HG03135 (cell line): ENCODE measurements at regions not wholly inside any gene's neighbourhood (a gene's known extent, or its start where the extent isn't known, plus 50 kb on each side); places are given as distances from the start of the nearest gene placed in this dataset.
"Not testable (repeated sequence)": the region's sequence is repeated elsewhere in the genome, so short reads cannot be mapped to it uniquely, and the experiment has no call there.

Experiments used
- ATAC-seq: cut with Tn5 transposase; IDR thresholded peaks from one replicate; pipeline ENCODE4 v1.9.1; 2021; ENCODE audit warnings: mild to moderate bottlenecking, moderate library complexity; ENCODE audit not compliant: unreplicated experiment

GRCh38 chrX:84611843-84612636 lies 109.8 kb upstream of the HDX start:
- no peak for ATAC-seq

- ATAC-seq: no peak
Observed at GRCh38 chrX:84634201-84634782, 132.0 kb upstream of the HDX start.

GRCh38 chrX:84666086-84666485 lies 163.8 kb upstream of the HDX start:
- no peak for ATAC-seq

GRCh38 chrX:84690228-84690627 lies 188.0 kb upstream of the HDX start:
- no peak for ATAC-seq

GRCh38 chrX:84709987-84710386 lies 207.7 kb upstream of the HDX start:
- no peak for ATAC-seq

GRCh38 chrX:84710611-84711010 lies 208.4 kb upstream of the HDX start:
- no peak for ATAC-seq

GRCh38 chrX:84712621-84713020 lies 210.4 kb upstream of the HDX start:
- no peak for ATAC-seq

- no peak for ATAC-seq
Observed at GRCh38 chrX:84715315-84715714, 213.1 kb upstream of the HDX start.

- no peak for ATAC-seq
Observed at GRCh38 chrX:84717343-84717742, 215.1 kb upstream of the HDX start.

GRCh38 chrX:84721416-84721815 lies 219.2 kb upstream of the HDX start:
- no peak for ATAC-seq

GRCh38 chrX:84724576-84724975 lies 222.3 kb upstream of the HDX start:
- no peak for ATAC-seq

GRCh38 chrX:84729408-84729807 lies 227.2 kb upstream of the HDX start:
- ATAC-seq: no peak

GRCh38 chrX:84729809-84730208 lies 227.6 kb upstream of the HDX start:
- ATAC-seq: peak; percentile 99

- no peak for ATAC-seq
Observed at GRCh38 chrX:84735025-84735424, 232.8 kb upstream of the HDX start.

GRCh38 chrX:84737471-84737871 lies 235.2 kb upstream of the HDX start:
- ATAC-seq: no peak

GRCh38 chrX:84747516-84747915 lies 245.3 kb upstream of the HDX start:
- no peak for ATAC-seq

- no peak for ATAC-seq
Observed at GRCh38 chrX:84748965-84749656, 246.9 kb upstream of the HDX start.

- ATAC-seq: no peak
Observed at GRCh38 chrX:84760560-84760959, 243.1 kb upstream of the APOOL start.

- ATAC-seq: no peak
Observed at GRCh38 chrX:84796321-84796720, 207.4 kb upstream of the APOOL start.

GRCh38 chrX:84830836-84831235 lies 172.8 kb upstream of the APOOL start:
- ATAC-seq: no peak

- not testable (repeated sequence) for ATAC-seq
Observed at GRCh38 chrX:84846541-84846940, 157.1 kb upstream of the APOOL start.

GRCh38 chrX:84851183-84851582 lies 152.5 kb upstream of the APOOL start:
- not testable (repeated sequence) for ATAC-seq
